Activated CD8-positive, alpha-beta T cell treated with anti-CD3 and anti-CD28 coated beads for 36 hours (primary cell): ENCODE measurements at regions not wholly inside any gene's neighbourhood (a gene's known extent, or its start where the extent isn't known, plus 50 kb on each side); places are given as distances from the start of the nearest gene placed in this dataset.
"Not testable (repeated sequence)": the region's sequence is repeated elsewhere in the genome, so short reads cannot be mapped to it uniquely, and the experiment has no call there.

ENCODE experiments used
- ATAC-seq: fragments of 200-7000 bp; cut with Tn5 transposase; one replicate; pipeline ENCODE4 v1.10.0; 2021; ENCODE audit warnings: mild to moderate bottlenecking, moderate library complexity
- CTCF ChIA-PET: fragments of 350-600 bp; sonication (Branson Sonifier 250); formaldehyde crosslinking; loops from one replicate; lab custom pipeline; 2021; ENCODE audit warnings: antibody characterized with exemption; lab: Charles Lee
- POLR2A ChIA-PET: fragments of 350-600 bp; sonication (Branson Sonifier 250); formaldehyde crosslinking; loops from one replicate; lab custom pipeline; 2021; ENCODE audit warnings: antibody characterized with exemption; lab: Charles Lee
- DNase-seq: peaks from one replicate; pipeline ENCODE4 v3.0.0-alpha.2; 2020
- H3K27ac Mint-ChIP-seq: one replicate; pipeline ENCODE4 v1.8.0; 2021; ENCODE audit warnings: mild to moderate bottlenecking, mixed read lengths
- H3K27me3 Mint-ChIP-seq: one replicate; pipeline ENCODE4 v1.8.0; 2021; ENCODE audit warnings: mixed read lengths
- H3K36me3 Mint-ChIP-seq: one replicate; pipeline ENCODE4 v1.8.0; 2021; ENCODE audit warnings: low read depth, mixed read lengths
- H3K4me1 Mint-ChIP-seq: one replicate; pipeline ENCODE4 v1.8.0; 2021; ENCODE audit warnings: low read depth, mixed read lengths
- H3K4me3 Mint-ChIP-seq: one replicate; pipeline ENCODE4 v1.8.0; 2021; ENCODE audit warnings: mild to moderate bottlenecking, moderate library complexity, mixed read lengths
- H3K9me3 Mint-ChIP-seq: one replicate; pipeline ENCODE4 v1.8.0; 2021; ENCODE audit warnings: mixed read lengths
- intact Hi-C: fragments of 100-400 bp; cut with micrococcal nuclease; formaldehyde crosslinking; loops from one replicate; pipeline ENCODE4 v1.10.0; 2022
- TF ChIP-seq, protein P1 (sequence below): fragments of 200-600 bp; IDR thresholded peaks from one replicate; pipeline ENCODE4 v1.8.0; 2022; ENCODE audit warnings: antibody characterized with exemption, mild to moderate bottlenecking

DNA sequence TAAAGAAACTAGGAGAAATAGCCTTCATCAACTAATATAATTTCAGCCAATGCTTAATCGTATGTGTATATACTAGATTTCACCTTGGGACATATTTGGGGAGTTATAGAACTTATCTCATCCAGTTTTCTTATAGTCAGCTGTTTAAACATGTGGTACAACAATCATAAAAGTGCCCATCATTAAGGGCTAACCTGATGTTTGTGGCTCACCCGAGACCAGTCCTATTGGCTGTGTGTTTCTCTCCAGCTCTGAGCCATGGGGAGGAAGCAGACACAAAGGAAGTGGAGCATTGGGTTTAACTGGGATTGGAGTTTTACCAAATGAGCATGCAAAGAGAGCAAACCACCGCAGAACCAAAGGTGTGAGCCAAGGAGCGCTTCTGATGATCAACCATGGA lies 114.3 kb upstream of the KLF12 start:
- POLR2A ChIA-PET, result interaction anchor here (0.9 to 1.8 kb wide), 7 partner anchors 9 to 116 kb away, joined by 3 to 6 read pairs (median 4); no protein-coding TSS in a partner anchor
- Mint-ChIP-seq H3K36me3 (peaks cover 9% of the 10 kb centered on the region), H3K27ac (peak overlapping the region; percentile 2), H3K4me3 (no peak overlapping the region), H3K27me3 (no peaks in the 10 kb centered on the region), H3K4me1 (peaks cover 88% of the 10 kb centered on the region), H3K9me3 (no peaks in the 10 kb centered on the region)
- ATAC-seq, result no peak
- CTCF ChIA-PET, result interaction anchor here (1.0 to 3.2 kb wide), 2 partner anchors 38 to 208 kb away, joined by 3 to 21 read pairs; no protein-coding TSS in a partner anchor
- DNase-seq, result no peak
- intact Hi-C loops, result loop anchor here (5.0 to 10.0 kb wide), 2 partner anchors 34 to 1074 kb away; no protein-coding TSS in a partner anchor
- TF ChIP-seq, protein P1, sequence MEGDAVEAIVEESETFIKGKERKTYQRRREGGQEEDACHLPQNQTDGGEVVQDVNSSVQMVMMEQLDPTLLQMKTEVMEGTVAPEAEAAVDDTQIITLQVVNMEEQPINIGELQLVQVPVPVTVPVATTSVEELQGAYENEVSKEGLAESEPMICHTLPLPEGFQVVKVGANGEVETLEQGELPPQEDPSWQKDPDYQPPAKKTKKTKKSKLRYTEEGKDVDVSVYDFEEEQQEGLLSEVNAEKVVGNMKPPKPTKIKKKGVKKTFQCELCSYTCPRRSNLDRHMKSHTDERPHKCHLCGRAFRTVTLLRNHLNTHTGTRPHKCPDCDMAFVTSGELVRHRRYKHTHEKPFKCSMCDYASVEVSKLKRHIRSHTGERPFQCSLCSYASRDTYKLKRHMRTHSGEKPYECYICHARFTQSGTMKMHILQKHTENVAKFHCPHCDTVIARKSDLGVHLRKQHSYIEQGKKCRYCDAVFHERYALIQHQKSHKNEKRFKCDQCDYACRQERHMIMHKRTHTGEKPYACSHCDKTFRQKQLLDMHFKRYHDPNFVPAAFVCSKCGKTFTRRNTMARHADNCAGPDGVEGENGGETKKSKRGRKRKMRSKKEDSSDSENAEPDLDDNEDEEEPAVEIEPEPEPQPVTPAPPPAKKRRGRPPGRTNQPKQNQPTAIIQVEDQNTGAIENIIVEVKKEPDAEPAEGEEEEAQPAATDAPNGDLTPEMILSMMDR, result no peak

DNA sequence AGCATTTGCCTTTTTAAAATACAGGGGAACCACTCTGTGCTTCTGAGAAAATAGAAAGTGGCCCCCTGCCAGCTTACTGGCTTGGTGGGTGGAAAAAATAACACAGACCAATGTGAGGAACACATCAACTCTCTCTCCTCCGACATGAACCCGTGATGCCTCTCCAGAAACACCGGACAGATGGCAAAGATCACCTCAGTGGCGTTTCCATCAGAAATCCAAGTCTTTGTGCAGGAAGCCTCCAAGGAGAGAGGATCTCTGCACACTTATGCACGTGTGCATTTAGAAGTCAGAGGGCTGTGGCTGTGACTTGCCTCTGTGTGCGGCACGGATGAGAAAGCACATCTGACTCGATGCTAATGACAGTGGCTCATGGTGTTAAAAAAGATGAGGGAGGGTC lies 112.3 kb upstream of the KLF12 start:
- TF ChIP-seq, protein P1, result no peak
- peaks cover 88% of the 10 kb centered on the region for H3K4me1 Mint-ChIP-seq
- ChIA-PET CTCF (interaction anchor here (3.2 kb wide), 1 partner anchor 40 kb away, joined by 21 read pairs; no protein-coding TSS in a partner anchor), POLR2A (interaction anchor here (0.6 to 1.4 kb wide), 2 partner anchors 14 to 392 kb away, joined by 3 to 4 read pairs; no protein-coding TSS in a partner anchor)
- H3K27ac Mint-ChIP-seq, result peak overlapping the region; percentile 90
- peaks cover 10% of the 10 kb centered on the region for H3K9me3 Mint-ChIP-seq
- intact Hi-C loops, result loop anchor here (5.0 to 10.0 kb wide), 2 partner anchors 36 to 1072 kb away; no protein-coding TSS in a partner anchor
- H3K36me3 Mint-ChIP-seq, result peaks cover 26% of the 10 kb centered on the region
- ATAC-seq (peak; percentile 50), DNase-seq (peak; percentile 78)
- peak overlapping the region; percentile 70 for H3K4me3 Mint-ChIP-seq
- H3K27me3 Mint-ChIP-seq, result no peaks in the 10 kb centered on the region

DNA sequence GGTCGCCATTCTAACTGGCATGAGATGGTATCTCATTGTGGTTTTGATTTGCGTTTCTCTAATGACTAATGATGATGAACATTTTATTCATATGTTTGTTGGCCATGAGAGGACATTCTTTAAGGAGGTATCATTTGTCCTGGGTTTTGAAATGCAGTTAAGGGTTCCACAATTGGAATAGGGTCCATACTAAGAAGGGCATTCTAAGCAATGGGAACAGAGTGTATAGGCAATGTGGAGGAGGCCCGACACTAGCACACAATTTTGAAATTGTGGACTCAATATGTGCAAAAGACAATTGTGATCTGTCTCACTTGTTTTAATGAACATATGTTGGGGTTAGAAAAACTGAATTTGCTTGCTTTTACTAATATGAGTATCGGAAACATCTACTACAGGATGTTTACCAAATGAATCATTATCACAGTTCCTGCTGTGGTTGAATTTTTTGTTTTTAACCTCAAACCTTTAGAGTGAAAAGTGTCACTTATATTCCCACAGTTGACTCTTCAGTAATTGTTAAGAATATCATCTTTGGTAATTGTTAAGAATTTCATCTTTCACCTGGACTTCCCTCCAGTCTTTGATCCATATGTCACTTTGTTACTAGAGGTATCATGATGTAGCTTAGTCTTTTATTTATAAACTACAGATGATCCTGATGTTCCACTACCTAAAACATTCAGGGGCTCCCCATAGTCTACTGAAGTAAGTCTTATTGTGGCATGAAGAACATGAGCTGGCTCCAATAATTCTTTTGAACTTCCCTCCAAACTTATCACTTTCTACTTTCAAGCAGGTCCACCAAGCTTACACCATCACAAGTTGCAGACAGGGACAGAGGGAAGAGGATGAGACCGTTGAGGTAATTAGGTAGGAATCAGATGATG lies 109.7 kb upstream of the KLF12 start:
- ATAC-seq (peak; percentile 62), DNase-seq (no peak)
- intact Hi-C loops, result loop anchor here (10.0 kb wide), 1 partner anchor 1069 kb away; no protein-coding TSS in a partner anchor
- ChIA-PET POLR2A (interaction anchor here (0.9 to 1.8 kb wide), 3 partner anchors 14 to 111 kb away, joined by 4 to 5 read pairs (median 5); no protein-coding TSS in a partner anchor), CTCF (interaction anchor here (1.6 kb wide), 1 partner anchor 9 kb away, joined by 10 read pairs; no protein-coding TSS in a partner anchor)
- H3K27ac Mint-ChIP-seq, result peak overlapping the region; percentile 90
- H3K4me3 Mint-ChIP-seq, result peak overlapping the region; percentile 18
- TF ChIP-seq, protein P1, result no peak
- H3K27me3 Mint-ChIP-seq, result no peaks in the 10 kb centered on the region
- peaks cover 67% of the 10 kb centered on the region for H3K4me1 Mint-ChIP-seq
- H3K9me3 Mint-ChIP-seq, result peaks cover 11% of the 10 kb centered on the region
- peaks cover 24% of the 10 kb centered on the region for H3K36me3 Mint-ChIP-seq

DNA sequence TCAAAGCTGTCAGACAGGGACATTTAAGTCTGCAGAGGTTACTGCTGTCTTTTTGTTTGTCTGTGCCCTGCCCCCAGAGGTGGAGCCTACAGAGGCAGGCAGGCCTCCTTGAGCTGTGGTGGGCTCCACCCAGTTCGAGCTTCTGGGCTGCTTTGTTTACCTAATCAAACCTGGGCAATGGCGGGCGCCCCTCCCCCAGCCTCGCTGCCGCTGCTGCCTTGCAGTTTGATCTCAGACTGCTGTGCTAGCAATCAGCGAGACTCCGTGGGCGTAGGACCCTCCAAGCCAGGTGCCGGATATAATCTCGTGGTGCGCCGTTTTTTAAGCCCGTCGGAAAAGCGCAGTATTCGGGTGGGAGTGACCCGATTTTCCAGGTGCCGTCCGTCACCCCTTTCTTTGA lies 107.1 kb upstream of the KLF12 start:
- intact Hi-C loops, result loop anchor here (10.0 kb wide), 1 partner anchor 1067 kb away; no protein-coding TSS in a partner anchor
- DNase-seq, CTCF ChIA-PET: not testable (repeated sequence)

DNA sequence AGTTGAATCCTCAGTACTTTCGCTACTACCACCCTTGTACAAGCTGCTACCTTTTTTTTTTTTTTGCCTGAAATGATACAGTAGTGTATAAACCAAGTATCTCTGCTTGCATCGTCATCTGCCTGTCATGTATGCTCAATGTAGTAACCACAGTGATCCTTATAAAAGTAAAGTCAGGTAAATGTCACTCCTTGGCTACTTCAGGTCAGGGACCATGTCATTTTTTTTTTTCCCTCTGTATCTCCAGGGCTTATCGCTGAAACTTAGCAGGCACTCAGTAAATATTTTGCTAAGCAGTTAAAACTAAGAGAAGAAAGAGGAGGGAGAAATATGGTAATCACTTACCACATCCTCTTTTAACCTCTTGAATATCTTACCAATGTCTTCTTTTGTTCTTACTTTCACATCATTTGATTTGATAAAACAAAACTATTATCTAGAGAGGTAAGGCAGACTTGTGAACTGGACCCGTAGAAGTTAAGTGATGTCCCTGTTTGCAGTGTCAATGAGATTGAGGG lies 96.8 kb upstream of the KLF12 start:
- peak overlapping the region; percentile 75 for H3K4me3 Mint-ChIP-seq
- peaks cover 45% of the 10 kb centered on the region for H3K4me1 Mint-ChIP-seq
- H3K9me3 Mint-ChIP-seq, result peaks cover 13% of the 10 kb centered on the region
- CTCF ChIA-PET, result interaction anchor here (3.8 kb wide), 1 partner anchor 56 kb away, joined by 23 read pairs; no protein-coding TSS in a partner anchor
- H3K27ac Mint-ChIP-seq, result peak overlapping the region; percentile 91
- TF ChIP-seq, protein P1, result no peak
- H3K36me3 Mint-ChIP-seq, result peaks cover 12% of the 10 kb centered on the region
- ATAC-seq, result peak; percentile 91
- POLR2A ChIA-PET, result interaction anchor here (0.7 to 2.0 kb wide), 3 partner anchors 13 to 20 kb away, joined by 3 to 5 read pairs (median 3); no protein-coding TSS in a partner anchor
- H3K27me3 Mint-ChIP-seq, result no peaks in the 10 kb centered on the region
- DNase-seq, result peak; percentile 28
- intact Hi-C loops, result loop anchor here (5.0 kb wide), 1 partner anchor 99 kb away; the partner anchor contains the start of gene KLF12

More for the DNA sequence above, 107.1 kb upstream of the KLF12 start:
- H3K27me3 Mint-ChIP-seq, H3K27ac Mint-ChIP-seq, POLR2A ChIA-PET, H3K4me3 Mint-ChIP-seq, ATAC-seq: not testable (repeated sequence)
- Mint-ChIP-seq H3K9me3 (peaks cover 11% of the 10 kb centered on the region), H3K4me1 (peaks cover 46% of the 10 kb centered on the region), H3K36me3 (peaks cover 22% of the 10 kb centered on the region)
